HG02571 (cell line): ENCODE measurements at regions not wholly inside any gene's neighbourhood (a gene's known extent, or its start where the extent isn't known, plus 50 kb on each side); places are given as distances from the start of the nearest gene placed in this dataset.

ENCODE experiments used
- ATAC-seq: cut with Tn5 transposase; IDR thresholded peaks from one replicate; pipeline ENCODE4 v1.9.1; 2021; ENCODE audit warnings: mild to moderate bottlenecking, moderate library complexity; ENCODE audit not compliant: unreplicated experiment

DNA sequence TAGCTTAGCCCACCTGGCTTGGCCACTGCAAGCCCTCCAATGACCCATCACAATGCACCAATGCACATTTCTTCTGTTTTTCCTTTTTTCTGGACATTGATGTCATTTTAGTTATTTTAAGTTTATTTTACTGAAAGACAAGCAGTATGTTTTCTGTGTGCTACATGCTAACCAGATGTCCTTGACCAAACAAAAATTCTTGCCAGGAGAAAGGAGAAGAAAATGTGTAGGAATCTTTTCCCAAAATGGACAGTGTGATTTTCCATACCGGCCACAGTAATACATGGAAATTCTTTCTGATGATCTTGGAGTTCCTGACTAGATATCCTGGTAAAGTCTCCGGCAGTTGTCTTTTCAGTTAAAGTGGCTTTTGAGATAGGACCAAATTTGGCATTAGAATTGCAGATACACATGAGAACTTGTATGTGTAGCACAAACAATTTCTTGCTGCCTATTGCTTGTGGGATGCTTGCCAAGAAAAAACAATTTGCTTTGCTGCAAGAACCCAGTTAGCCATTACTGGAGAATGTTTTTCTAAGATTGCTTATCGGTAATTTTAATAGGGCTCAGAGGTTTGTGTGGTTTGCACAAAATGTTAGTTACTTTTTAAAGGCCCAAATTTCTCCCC is 696.5 kb upstream of the CITED2 start:
- no peak for ATAC-seq

DNA sequence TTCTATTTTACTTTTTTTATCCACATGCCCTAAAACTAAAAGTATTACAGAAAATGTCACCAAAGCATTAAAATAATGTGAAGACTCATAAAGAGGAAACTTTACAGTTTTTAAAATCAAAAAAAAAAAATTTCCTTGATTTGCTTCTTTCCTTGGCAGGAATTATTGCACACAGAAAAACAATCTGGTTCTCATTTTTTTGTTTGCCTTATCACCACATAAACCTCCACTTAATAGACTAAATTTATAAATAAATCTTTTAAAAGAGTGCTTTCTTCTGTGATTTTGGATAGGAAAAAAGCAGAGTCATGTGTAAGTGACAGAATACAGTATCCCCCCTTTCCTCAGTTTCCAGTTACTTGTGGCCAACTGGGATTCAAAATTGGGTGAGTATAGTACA is 695.1 kb upstream of the CITED2 start:
- no peak for ATAC-seq

DNA sequence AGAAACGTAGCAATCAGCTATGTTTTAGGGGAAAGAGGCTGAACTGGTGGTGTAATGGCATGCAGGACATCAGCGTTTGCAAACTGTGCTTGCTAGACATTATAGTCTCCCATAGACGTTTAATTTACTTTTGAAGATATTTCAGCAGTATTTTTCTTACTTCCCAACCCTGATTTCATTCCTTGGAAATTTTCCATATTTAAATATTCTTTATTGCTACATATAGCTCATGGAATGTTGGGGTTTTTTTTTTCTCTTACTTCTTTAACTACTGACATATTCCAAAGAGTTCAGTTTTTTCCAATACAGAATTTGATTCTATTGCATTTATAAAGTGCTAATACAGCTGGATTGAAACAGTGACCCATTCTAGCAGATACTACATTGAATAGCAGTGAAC is 694.4 kb upstream of the CITED2 start:
- ATAC-seq: no peak

DNA sequence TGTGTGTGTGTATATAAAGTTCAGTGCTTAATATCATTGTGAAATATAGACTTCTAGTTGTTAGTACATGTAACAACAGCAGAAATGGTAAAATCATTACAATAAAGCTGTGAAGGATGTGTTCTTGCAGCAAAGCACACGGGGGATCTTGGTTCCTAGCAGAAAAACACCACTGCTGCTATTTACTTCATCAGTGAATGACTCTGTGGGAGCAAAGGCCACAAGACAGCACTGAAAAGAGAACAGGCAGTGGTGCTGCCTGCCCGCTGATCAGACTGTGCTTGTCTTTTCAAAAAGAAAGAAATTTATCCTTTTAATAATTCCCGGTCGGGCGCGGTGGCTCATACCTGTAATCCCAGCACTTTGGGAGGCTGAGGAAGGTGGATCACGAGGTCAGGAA is 689.9 kb upstream of the CITED2 start:
- ATAC-seq: no peak

DNA sequence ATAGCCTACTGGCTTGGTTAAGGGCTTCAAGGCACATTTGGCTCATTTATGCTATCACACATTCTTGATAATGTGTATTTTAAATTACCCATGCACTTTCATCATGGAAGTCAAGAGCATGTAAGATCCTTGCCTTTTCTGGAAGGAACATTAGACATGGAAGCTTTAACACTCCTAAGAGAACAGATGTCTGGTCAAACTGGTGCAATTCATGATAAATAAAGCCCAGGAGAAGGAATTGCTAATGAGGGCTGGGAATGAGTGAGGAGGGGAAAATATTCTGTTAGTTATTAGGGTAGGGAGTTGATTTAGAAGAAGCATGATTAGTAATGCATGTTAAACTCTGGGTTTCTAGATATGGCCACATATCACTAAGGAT is 688.6 kb upstream of the CITED2 start:
- ATAC-seq: no peak

DNA sequence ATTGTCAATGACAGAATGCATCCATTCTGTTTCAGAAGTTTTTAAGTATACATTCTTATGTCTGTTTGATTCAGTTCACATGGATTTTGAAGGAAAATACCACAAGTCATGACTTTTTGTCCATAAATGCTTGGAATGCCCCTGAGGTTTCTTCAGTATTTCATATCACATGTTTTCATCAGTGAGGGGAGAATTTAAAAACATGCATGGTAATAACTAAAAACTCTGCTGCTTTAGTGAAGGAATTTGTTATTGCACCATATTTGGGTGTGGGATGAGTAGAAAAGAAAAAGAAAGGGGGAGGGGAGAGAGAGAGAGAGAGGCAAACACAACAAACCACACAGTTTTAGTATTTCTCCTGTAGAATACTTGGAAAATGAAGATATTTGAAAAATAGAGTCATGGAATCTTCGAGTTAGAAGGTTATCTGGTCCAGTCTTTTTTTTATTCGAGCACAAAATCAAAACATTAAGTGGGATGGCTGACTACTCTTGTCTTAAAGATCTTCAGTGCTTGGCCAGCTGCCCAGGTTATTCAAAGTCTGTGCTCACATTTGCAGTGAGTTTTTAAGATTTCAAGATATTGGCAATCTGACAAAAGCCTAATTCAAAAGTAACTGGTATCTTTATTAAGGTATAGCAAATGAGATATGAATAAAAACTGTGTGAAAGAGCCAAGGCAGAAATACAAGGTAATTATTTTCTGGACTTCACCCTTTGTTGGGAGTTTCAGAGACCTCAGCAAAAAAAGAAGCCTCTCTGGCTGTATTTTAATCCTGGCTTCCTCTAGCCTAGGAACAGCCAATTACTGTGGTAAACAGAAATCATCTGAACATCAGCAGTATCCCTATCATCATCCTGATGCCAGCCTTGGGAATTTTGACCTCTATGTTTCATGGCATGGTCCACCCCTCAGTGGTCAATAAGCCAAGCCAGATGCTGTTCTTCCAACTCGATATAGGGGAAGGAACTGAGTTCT is 687.9 kb upstream of the CITED2 start:
- no peak for ATAC-seq

DNA sequence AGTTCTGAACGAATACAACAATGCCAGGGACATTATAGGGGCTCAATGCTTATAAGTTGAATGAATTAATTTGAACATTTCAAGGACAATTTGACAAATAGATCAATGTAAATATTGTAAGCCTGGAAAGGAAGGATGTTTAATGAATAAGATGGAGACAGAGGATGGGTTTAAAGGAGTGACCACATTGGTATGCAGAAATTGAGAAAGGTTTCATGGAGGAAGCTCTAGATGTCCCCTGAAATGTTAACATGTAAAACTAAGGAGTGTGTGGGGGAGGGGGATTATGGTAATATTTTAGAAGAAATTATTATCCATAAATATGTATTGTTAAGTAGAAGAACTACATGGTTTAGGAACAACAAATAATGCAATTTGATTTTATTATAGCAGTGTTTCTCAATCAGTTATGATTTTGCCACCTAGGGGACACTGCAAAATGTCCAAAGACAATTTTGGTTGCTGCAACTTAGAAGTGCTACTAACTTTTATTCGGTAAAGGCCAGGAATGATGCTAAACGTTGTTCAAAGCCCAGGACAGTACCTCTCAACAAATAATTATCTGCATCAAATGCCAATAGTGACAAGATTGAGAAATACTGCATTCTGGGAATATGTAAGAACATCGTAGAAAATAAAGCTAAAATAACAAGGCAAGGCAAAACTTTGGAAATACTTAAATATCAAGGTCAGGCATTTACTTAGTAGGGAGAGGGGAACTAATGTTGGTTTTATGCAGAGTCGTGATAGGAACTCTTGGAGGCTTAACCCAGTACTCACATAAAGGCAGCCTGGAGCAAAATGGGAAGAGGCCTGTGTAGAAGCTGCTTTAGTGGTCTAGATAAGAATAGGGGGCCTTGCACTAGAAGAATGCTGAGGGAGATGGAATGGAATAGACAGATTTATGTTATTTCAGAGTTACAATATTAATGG is 686.9 kb upstream of the CITED2 start:
- no peak for ATAC-seq

DNA sequence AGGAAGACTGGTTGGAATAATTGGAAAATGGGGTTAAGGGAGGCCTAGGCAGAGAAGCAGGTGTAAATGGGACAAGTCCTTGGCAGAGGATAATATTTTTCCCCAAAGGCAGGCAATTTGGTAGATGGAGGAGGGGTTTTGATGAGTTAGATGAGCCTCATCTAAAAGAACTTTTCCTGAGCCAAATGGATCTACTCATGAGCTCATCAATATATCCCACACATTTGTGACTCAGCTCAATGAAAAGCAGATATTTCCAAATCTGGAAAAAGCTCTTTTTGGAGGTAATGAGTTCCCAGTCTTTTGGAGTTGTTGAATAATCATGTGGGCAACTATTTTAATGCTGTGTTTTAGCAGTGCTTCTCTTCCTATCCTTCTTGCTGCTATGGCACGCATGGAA is 685.5 kb upstream of the CITED2 start:
- ATAC-seq: no peak

DNA sequence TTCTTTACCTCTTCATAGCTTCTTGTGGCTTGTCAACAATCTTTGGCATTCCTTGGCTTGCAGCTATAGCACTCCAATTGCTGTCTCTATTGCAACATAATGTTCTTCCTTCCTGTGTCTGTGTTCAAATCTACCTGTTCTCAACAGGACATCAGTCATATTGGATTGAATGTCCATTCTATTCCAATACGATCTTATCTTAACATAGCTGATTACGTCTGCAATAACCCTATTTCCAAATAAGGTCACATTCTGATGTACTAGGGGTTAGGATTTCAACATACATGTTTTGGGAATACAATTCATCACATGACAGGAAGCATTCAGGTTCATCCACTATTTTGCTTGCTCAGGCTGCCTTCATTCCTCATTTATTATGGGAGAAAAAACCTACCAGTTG is 684.4 kb upstream of the CITED2 start:
- ATAC-seq: no peak

DNA sequence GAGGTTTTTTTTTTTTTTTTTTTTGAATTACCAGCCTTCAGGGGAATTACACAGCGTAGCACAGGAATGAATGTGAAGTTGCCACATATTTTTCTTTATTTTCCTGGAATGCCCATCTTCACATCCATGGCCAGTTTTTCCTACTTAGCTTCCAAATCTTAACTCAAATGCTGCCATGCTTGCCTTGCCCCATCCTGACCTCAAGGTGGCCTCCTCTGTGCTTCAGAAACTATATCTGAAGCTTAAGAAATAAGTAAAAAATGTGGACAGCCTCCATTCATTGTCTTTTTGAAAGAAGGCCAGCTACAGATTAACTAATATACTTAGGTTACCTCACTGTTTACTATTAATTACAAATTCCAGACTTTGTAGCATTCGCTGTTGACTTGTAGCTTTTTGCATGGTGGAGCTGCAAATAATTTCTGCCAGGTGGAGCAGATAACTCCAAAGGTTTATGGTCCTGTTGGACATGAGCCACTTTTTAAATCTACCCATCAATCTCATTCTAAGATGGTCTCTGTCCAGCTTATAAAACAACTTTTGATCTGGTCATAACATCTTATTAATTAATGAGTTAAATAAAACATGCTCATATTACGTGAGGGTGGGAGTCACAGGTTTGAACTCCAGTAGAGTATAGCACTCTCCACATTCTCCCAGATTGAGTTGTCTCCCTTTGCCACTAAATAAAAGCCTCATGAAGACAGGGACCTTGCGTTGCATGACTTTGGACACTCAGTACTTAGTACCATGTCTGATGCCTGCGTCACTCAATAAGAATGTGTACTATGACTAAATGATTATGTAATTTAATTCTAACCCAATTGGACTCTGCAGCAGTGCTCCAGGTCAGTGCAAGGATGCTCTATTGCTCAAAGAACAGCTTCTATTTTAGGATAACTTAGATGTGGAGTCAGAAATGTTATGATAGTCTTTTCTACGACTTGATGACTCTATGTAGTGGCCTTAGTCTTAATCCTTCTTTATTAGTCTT is 678.6 kb upstream of the CITED2 start:
- ATAC-seq: no peak

DNA sequence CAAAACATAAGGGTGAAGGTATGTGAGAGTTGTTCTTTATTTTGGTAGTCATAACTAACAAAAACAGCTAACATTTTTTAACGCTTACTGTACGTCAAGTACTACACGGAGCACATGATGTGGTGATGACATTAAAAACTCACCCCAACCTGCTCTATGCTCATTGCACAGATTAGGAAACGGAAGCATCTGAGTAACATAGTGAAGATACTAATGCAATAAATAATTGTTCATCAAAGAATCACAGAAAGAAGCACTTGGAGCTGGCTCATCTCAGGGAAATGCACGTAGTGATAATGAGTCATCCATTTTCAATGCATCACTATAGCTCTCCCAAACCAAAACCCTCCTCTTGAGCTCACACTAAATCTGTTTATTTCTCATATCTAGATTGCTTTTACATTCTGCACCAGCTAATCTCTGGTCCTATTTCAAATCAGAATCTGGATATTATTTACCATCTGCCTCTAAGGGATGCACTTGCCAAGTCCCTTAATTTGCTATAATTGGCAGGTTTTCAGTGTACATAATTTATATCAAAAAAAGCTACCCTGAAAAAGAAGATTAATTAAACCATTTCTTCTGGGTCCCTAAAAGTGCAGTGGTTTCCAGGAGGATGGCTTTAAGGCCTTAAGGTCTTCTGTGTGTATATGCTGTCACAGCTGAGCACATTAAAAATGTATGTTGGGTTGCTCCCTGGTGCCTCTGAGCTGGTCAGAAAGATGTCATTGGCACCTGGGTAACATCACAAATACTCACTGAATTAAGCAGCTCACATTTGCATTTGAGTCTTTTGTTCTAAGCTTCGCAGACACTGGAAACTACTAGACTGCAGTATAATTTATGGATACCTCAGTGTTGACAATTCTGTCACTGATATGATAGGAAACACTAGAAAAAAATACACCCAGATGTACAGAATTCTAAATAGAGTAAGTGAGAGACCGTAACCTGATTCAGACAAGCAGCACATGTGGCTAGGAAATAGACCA is 677.4 kb upstream of the CITED2 start:
- no peak for ATAC-seq

DNA sequence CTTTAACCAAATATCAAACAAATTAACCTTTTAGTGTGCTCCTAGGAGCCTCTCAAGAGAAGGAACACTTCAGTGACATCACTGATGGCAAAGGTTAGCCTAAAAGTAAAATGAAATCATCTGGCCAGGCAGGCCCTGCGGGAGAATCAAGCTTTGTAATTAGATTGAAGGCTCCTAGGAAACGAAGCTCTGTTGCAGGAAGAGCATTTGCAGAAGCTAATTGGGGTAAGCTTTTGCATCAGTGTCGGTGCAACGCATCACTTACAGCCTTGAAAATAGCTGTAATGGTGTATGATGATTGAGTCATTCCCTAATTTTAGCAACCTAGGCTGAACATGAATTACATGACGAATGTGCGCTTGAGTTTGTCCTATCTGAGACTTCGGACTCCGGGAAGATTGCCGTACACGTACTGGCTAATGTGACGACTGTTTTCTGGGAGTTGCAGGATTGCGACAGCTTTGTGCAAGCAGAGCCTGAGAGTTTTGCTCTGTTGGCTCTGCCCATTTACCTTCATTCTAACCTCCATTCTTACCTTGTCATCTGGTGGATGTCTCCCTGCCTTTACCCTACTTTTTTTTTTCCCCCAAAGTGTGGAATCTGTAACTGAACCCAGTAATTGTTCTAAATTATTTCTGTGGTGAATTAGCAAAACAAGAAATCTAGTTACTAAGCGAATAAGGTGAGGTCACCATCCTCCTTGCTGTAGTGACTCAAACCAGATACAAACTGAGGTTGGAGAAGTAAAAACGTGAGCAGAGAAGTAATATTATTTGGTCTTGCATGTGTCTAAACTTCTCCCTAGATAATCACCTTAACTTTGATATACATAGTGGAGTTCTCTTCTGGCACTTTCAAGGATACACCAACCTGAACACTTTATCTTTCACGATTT is 675.9 kb upstream of the CITED2 start:
- no peak for ATAC-seq

DNA sequence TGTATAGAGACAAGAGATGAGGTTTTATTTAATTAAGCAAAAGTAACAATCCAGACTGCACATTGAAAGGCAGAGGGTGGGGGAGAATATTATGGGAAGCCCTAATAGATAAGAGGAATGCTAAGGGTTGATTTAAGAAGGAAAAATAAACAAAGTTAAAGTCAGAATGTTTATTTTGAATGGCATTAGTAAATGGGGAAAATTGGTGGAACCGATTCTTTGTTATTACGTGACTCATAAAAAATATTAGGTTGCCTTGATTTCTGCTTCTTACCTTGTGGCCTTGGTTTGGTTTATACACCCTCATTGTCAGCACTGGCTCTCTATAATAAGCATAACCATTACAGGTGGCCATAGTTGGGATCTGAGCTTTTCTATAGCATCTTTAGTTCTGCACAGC is 674.8 kb upstream of the CITED2 start:
- ATAC-seq: no peak

DNA sequence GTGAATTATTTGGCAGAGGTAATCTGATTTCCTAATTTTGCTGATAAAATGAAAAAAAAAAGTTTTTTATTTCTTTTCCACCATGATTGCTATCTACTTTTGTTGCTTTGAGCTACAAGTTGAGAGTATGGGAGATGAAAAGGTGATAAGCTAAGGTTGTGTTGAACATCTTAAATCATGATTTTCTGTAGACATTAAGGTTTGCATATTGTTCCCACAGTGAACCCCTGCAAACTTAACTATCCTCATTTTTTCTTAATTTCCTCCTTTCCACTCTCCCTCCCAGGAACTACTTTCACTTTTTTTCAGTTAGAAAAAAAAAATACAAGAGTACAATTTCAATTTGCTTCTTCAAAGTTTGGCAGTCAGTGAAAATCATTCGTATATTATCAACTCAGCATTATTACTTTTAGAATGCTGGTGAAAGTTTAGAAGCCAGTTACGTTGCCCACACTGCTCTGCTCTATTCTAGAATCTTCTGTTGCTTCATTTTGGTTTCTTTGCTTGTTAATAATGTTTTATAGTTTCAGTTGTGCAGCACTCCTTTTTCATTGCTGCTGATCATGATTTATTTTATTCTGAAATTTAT is 673.8 kb upstream of the CITED2 start:
- ATAC-seq: no peak

DNA sequence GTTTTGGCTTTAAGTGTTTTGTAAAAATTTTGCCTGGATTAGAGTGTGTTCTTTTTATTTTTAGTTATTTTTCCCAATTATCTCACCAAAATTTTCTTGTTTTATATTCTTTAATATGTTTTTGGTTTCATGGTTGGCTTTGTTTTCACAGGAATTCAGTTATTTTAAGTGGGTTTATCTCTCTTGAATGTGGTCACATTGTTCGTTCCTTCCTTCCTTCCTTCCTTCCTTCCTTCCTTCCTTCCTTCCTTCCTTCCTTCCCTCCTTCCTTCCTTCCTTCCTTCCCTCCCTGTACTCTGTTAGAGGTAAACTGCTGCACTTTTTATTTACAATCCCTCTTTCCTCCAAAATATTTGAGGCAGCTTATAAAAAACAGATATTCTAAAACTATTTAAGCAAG is 672.9 kb upstream of the CITED2 start:
- ATAC-seq: no peak

DNA sequence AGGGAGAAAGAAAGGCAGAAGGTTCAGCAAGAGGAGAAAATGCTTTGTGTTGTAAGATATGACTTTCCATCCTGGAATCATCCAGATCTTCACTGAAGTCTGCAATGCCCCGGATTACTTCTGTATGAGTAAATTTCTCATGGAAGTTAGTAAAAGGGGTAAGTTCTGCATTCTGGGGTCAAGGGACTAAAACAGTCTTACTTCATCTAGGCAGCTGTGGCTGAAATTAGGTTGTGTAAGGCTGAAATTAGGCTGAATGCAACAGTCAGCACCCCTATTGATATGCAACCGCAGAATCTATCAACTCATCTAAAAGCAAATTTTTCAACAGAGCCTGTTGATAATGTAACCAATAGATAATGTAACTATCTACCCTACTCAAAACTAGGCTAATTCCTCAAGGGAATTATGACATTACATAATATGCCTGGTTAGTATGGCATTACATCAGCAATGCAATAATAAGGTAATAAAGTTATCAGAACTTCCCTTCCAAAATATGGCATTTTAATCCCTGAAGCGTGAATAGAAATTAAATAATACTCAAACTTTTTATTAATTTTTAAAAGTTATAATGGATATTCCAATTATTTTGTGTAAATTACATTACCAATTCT is 671.7 kb upstream of the CITED2 start:
- no peak for ATAC-seq

DNA sequence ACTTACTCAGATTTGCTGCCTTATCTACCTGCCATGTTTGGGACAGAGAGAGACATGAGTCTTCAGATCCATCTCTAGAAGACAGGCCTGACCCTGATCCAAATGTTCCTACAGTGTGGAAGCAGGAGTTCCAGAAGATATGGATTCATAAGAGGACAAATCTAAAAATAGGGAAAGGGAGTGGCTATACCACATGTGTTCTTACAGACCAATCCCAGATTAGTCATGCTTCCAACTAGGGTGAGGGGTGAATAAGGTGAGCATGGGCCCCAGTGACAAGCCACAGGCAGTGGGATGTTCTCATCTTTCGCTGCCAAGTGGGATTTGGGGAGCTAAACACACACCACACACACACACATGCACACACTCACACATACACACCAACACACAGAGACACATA is 670.7 kb upstream of the CITED2 start:
- ATAC-seq: no peak
